ENCODE measurements at regions not wholly inside any gene's neighbourhood (a gene's known extent, or its start where the extent isn't known, plus 50 kb on each side); places are given as distances from the start of the nearest gene placed in this dataset.

- no peaks in the 10 kb centered on the region for H3K9me1 ChIP-seq (ENCODE audit: insufficient read depth, low read length)
- no peak overlapping the region for H4K91ac ChIP-seq (ENCODE audit: insufficient read depth, low read depth, low read length)
- H3K56ac ChIP-seq (ENCODE audit: extremely low read depth, insufficient read depth, low read length): no peak overlapping the region
- H3K4me1 ChIP-seq (ENCODE audit: control insufficient read depth, insufficient read depth, low read length): no peaks in the 10 kb centered on the region
- dilution Hi-C loops (cut with HindIII; ENCODE audit: low sequenced_read_pairs, unreplicated experiment): no loop called here
- no peak overlapping the region for H2BK120ac ChIP-seq (ENCODE audit: low read depth, low read length)
- H3K4me2 ChIP-seq (ENCODE audit: low read depth, low read length): no peak overlapping the region
- H3K36me3 ChIP-seq (ENCODE audit: control insufficient read depth, insufficient read depth, low read length): no peaks in the 10 kb centered on the region
- POLR2A ChIA-PET (ENCODE audit: unreplicated experiment): no interaction called here
- in situ Hi-C loops (cut with MboI; ENCODE audit: low sequenced_read_pairs): no loop called here
- no peak for TF ChIP-seq SMC3 (IDR thresholded peaks at IDR 0.05; ENCODE audit: low read depth, low read length)
- no peak for TF ChIP-seq RFX5 (IDR thresholded peaks at IDR 0.05; ENCODE audit: low read depth, low read length)
- no peak for TF ChIP-seq NFE2L2 (IDR thresholded peaks at IDR 0.05; ENCODE audit: low read depth, low read length)
- TF ChIP-seq MXI1 (IDR thresholded peaks at IDR 0.05; ENCODE audit: borderline replicate concordance, low read depth, low read length): no peak
- TF ChIP-seq MAFK (IDR thresholded peaks at IDR 0.05; ENCODE audit: low read depth, low read length): no peak
- no peak for TF ChIP-seq BHLHE40 (IDR thresholded peaks at IDR 0.05; ENCODE audit: low read depth, low read length)
- TF ChIP-seq CHD1 (IDR thresholded peaks at IDR 0.05; ENCODE audit: low read depth, low read length): no peak
- TF ChIP-seq MAZ (IDR thresholded peaks at IDR 0.05; ENCODE audit: borderline replicate concordance, low read depth, low read length): no peak
- TF ChIP-seq USF2 (IDR thresholded peaks at IDR 0.05; ENCODE audit: low read depth, low read length): no peak
- TF ChIP-seq FOS (IDR thresholded peaks at IDR 0.05; ENCODE audit: low read depth, low read length): no peak
- TF ChIP-seq RAD21 (IDR thresholded peaks at IDR 0.05; ENCODE audit: low read length): no peak
- no peak for TF ChIP-seq ELK1 (IDR thresholded peaks at IDR 0.05; ENCODE audit: borderline replicate concordance, low read depth, low read length)
- no peak for TF ChIP-seq RCOR1 (IDR thresholded peaks at IDR 0.05; ENCODE audit: insufficient replicate concordance, low read length)
- no peak for TF ChIP-seq CTCF (conservative IDR thresholded peaks at IDR 0.05; ENCODE audit: low read depth, low read length)
- TF ChIP-seq POLR2A (IDR thresholded peaks at IDR 0.05; ENCODE audit: low read depth, low read length): no peak
- no peak overlapping the region for H3K27ac ChIP-seq (ENCODE audit: insufficient read depth, low read length)
- DNase-seq (no peak), ATAC-seq (ENCODE audit: low read depth) (no peak)
- H2AK5ac ChIP-seq (ENCODE audit: low read depth, low read length): no peak overlapping the region
- intact Hi-C loops (cut with micrococcal nuclease): no loop called here
- H2AK9ac ChIP-seq (replicated peaks; ENCODE audit: low read depth, low read length, poor library complexity): no peak overlapping the region
- H3K23ac ChIP-seq (ENCODE audit: low read depth, low read length): no peak overlapping the region
- CTCF ChIA-PET: interaction anchor here (0.6 to 0.8 kb wide), 2 partner anchors 13 to 26 kb away, joined by 3 to 4 read pairs; no protein-coding TSS in a partner anchor
- H4K20me1 ChIP-seq (ENCODE audit: insufficient read depth, low read length): no peaks in the 10 kb centered on the region
- H3K4ac ChIP-seq (ENCODE audit: low read depth, low read length): no peak overlapping the region
- no peak overlapping the region for H2BK20ac ChIP-seq (ENCODE audit: low read depth, low read length)
- H3K9ac ChIP-seq (ENCODE audit: low read depth, low read length): no peak overlapping the region
- H3K18ac ChIP-seq (ENCODE audit: low read depth, low read length): no peak overlapping the region
- no peaks in the 10 kb centered on the region for H3K79me1 ChIP-seq (ENCODE audit: low read depth in 1 of 2, low read length in 2 of 2)
- no peak overlapping the region for H3K4me3 ChIP-seq (ENCODE audit: insufficient read depth, low read depth, low read length)
- H4K8ac ChIP-seq (ENCODE audit: low read depth in 2 of 2, low read length in 2 of 2): no peak overlapping the region
- no peak overlapping the region for H2BK5ac ChIP-seq (ENCODE audit: low read depth, low read length, poor library complexity, severe bottlenecking)
- H3K14ac ChIP-seq (replicated peaks; ENCODE audit: low read depth, low read length): no peak overlapping the region
- H3K27me3 ChIP-seq (ENCODE audit: control insufficient read depth, insufficient read depth, low read length): no peaks in the 10 kb centered on the region
- no peak overlapping the region for H4K5ac ChIP-seq (ENCODE audit: low read depth, low read length)
- no TSS peak for BruUV-seq (replicated peaks)
- no peak overlapping the region for H2AFZ ChIP-seq (replicated peaks; ENCODE audit: low read length, poor library complexity)
- H2BK15ac ChIP-seq (ENCODE audit: low read depth, low read length): no peak overlapping the region
- H3K9me3 ChIP-seq (ENCODE audit: control insufficient read depth, insufficient read depth, low read length): no peaks in the 10 kb centered on the region
- WGBS, 2 experiments (ENCODE audit: extremely low coverage in 2 of 2, insufficient read length in 1 of 2): no CpG with 5 or more reads among the region's 6 CpGs
Measured at GRCh38 chr21:15654171-15654570, 75.6 kb upstream of the USP25 start.

Data from IMR-90 (cell line).